NT2/D1 (cell line): ENCODE measurements at regions not wholly inside any gene's neighbourhood (a gene's known extent, or its start where the extent isn't known, plus 50 kb on each side); places are given as distances from the start of the nearest gene placed in this dataset.

Experiments used
- SUZ12 ChIP-seq: IDR thresholded peaks from 2 replicates; pipeline ENCODE4 v1.6.1; 2011; ENCODE audit not compliant: insufficient read length, insufficient read depth; ENCODE audit errors: extremely low read depth
- YY1 ChIP-seq: IDR thresholded peaks from 2 replicates; pipeline ENCODE4 v1.6.1; 2011; ENCODE audit not compliant: insufficient read length, insufficient read depth
- ZNF274 ChIP-seq: IDR thresholded peaks from 2 replicates; pipeline ENCODE4 v1.6.1; 2011; ENCODE audit warnings: mild to moderate bottlenecking, low read depth, low read length

GRCh38 chr1:99447721-99448120 is 183.4 kb downstream of the PLPPR4 start:
- TF ChIP-seq SUZ12 (no peak), YY1 (no peak), ZNF274 (no peak)
